SK-N-SH (cell line): ENCODE measurements at regions not wholly inside any gene's neighbourhood (a gene's known extent, or its start where the extent isn't known, plus 50 kb on each side); places are given as distances from the start of the nearest gene placed in this dataset.

ENCODE experiments used
- CTCF ChIA-PET: fragments of 300-600, 350-600 bp; formaldehyde crosslinking; extraction: SDS; loops from one replicate; lab custom pipeline; 2021; lab: Yijun Ruan, JAX
- POLR2A ChIA-PET: fragments of 350-600 bp; sonication (Branson Sonifier 250); formaldehyde crosslinking; extraction: SDS; loops from one replicate; lab custom pipeline; 2020; ENCODE audit warnings: antibody characterized with exemption, inconsistent platforms; lab: Yijun Ruan, JAX
- DNase-seq: peaks from one replicate; pipeline ENCODE4 v3.0.0; 2012
- H2AFZ ChIP-seq: fragments of 200-600 bp; sonication (generic); 2 replicates; pipeline ENCODE4 v1.8.1; 2016; ENCODE audit warnings: antibody characterized with exemption, mild to moderate bottlenecking, low read depth
- H3F3A ChIP-seq: fragments of 200-600 bp; sonication (generic); replicated peaks from 2 replicates; pipeline ENCODE3; 2016; ENCODE audit warnings: antibody characterized with exemption, mild to moderate bottlenecking; ENCODE audit not compliant: insufficient read depth
- H3K27ac ChIP-seq, 2 experiments: fragments of 200-500 bp in 1 of 2; fragments of 200-600 bp in 1 of 2; sonication (Bioruptor generic) in 1 of 2; sonication (generic), shearing (Covaris generic) in 1 of 2; 2 replicates each; pipeline versions ENCODE4 v1.5.1 to v1.6.1; 2014 to 2016; ENCODE audit warnings: low read depth in 2 of 2, inconsistent platforms in 1 of 2, low read length in 1 of 2, mild to moderate bottlenecking in 1 of 2, mixed read lengths in 1 of 2
- H3K27me3 ChIP-seq: fragments of 200-600 bp; sonication (generic), shearing (Covaris generic); 2 replicates; pipeline ENCODE4 v1.6.1; 2016; ENCODE audit warnings: mixed run types; ENCODE audit not compliant: insufficient read depth
- H3K36me3 ChIP-seq, 2 experiments: fragments of 200-500 bp in 1 of 2; fragments of 200-600 bp in 1 of 2; sonication (Bioruptor generic) in 1 of 2; sonication (generic) in 1 of 2; replicated peaks in 1 of 2; 2 replicates each; pipeline versions ENCODE3 to v1.5.1; 2014 to 2016; ENCODE audit warnings: low read length in 1 of 2, mild to moderate bottlenecking in 1 of 2; ENCODE audit not compliant: insufficient read depth in 2 of 2, control insufficient read depth in 1 of 2
- H3K4me1 ChIP-seq, 2 experiments: fragments of 200-500 bp in 1 of 2; fragments of 200-600 bp in 1 of 2; sonication (Bioruptor generic) in 1 of 2; sonication (generic), shearing (Covaris generic) in 1 of 2; 2 replicates each; pipeline versions ENCODE4 v1.5.1 to v1.6.1; 2014 to 2016; ENCODE audit warnings: low read depth in 1 of 2, low read length in 1 of 2, mixed run types in 1 of 2; ENCODE audit not compliant: insufficient read depth in 2 of 2, control insufficient read depth in 1 of 2
- H3K4me2 ChIP-seq: fragments of 200-600 bp; sonication (generic), shearing (Covaris generic); 2 replicates; pipeline ENCODE4 v1.6.1; 2017; ENCODE audit warnings: mixed run types
- H3K4me3 ChIP-seq, 2 experiments: fragments of 200-500 bp in 1 of 2; fragments of 200-600 bp in 1 of 2; sonication (Bioruptor generic) in 1 of 2; sonication (generic), shearing (Covaris generic) in 1 of 2; 2 replicates each; pipeline versions ENCODE4 v1.5.1 to v1.8.1; 2014 to 2016; ENCODE audit warnings: low read depth in 2 of 2, inconsistent platforms in 1 of 2, low read length in 1 of 2, mild to moderate bottlenecking in 1 of 2, mixed read lengths in 1 of 2, moderate library complexity in 1 of 2
- H3K79me2 ChIP-seq: fragments of 200-600 bp; sonication (generic); 2 replicates; pipeline ENCODE4 v1.8.1; 2017; ENCODE audit warnings: mild to moderate bottlenecking; ENCODE audit not compliant: insufficient read depth
- H3K9ac ChIP-seq: fragments of 200-600 bp; sonication (generic); 2 replicates; pipeline ENCODE4 v1.6.1; 2017; ENCODE audit warnings: mixed run types
- H3K9me2 ChIP-seq: fragments of 200-600 bp; sonication (generic); 2 replicates; pipeline ENCODE4 v1.6.1; 2017; ENCODE audit warnings: mixed run types
- H3K9me3 ChIP-seq: fragments of 200-600 bp; sonication (generic); 2 replicates; pipeline ENCODE4 v1.6.1; 2017; ENCODE audit warnings: mixed run types, mild to moderate bottlenecking, moderate library complexity
- H4K20me1 ChIP-seq: fragments of 200-600 bp; sonication (generic); 2 replicates; pipeline ENCODE4 v1.6.1; 2017; ENCODE audit warnings: mild to moderate bottlenecking, mixed run types; ENCODE audit not compliant: insufficient read depth
- ELF1 ChIP-seq: IDR thresholded peaks from 2 replicates; pipeline ENCODE4 v1.4.0; 2012
- EP300 ChIP-seq, 2 experiments: IDR thresholded peaks; 2 replicates each; pipeline versions ENCODE4 v1.4.0 to v1.6.1; 2012; ENCODE audit warnings: borderline replicate concordance in 1 of 2, low read depth in 1 of 2, low read length in 1 of 2
- EZH2phosphoT487 ChIP-seq: fragments of 200-600 bp; sonication (generic); IDR thresholded peaks from 2 replicates; pipeline ENCODE4 v1.6.1; 2017; ENCODE audit warnings: low read depth, mixed run types, mild to moderate bottlenecking, antibody characterized with exemption, moderate library complexity, borderline replicate concordance
- FOXM1 ChIP-seq: IDR thresholded peaks from 2 replicates; pipeline ENCODE4 v1.4.0; 2012; ENCODE audit warnings: low read depth, mild to moderate bottlenecking
- JUND ChIP-seq: IDR thresholded peaks from 2 replicates; pipeline ENCODE4 v1.4.0; 2012
- MXI1 ChIP-seq: IDR thresholded peaks from 2 replicates; pipeline ENCODE4 v1.6.1; 2012; ENCODE audit warnings: mild to moderate bottlenecking, low read depth, low read length, improper control_type of control experiment
- NFIC ChIP-seq: IDR thresholded peaks from 2 replicates; pipeline ENCODE4 v1.4.0; 2012; ENCODE audit warnings: borderline replicate concordance
- POLR2AphosphoS5 ChIP-seq: IDR thresholded peaks from 2 replicates; pipeline ENCODE4 v1.6.1; 2012; ENCODE audit warnings: low read depth, low read length
- RAD21 ChIP-seq: IDR thresholded peaks from 2 replicates; pipeline ENCODE4 v1.6.1; 2012; ENCODE audit warnings: mild to moderate bottlenecking, low read length
- RCOR1 ChIP-seq: fragments of 150-350 bp; IDR thresholded peaks from 2 replicates; pipeline ENCODE4 v1.6.1; 2017; ENCODE audit warnings: antibody characterized with exemption, low read length
- RXRA ChIP-seq: IDR thresholded peaks from 2 replicates; pipeline ENCODE4 v1.4.0; 2012; ENCODE audit warnings: low read depth, mild to moderate bottlenecking, borderline replicate concordance
- SIN3A ChIP-seq: IDR thresholded peaks from 2 replicates; pipeline ENCODE4 v1.6.1; 2012; ENCODE audit warnings: low read depth, mild to moderate bottlenecking, low read length, moderate library complexity, borderline replicate concordance
- WGBS: methylation state at CpG from one replicate; pipeline ENCODE4 v1.1.6; 2017; ENCODE audit warnings: low lambda C conversion rate; 5-methylcytosine and 5-hydroxymethylcytosine counted together
- TF ChIP-seq, protein P1 (sequence below): fragments of 200-600 bp; sonication (generic); IDR thresholded peaks from 2 replicates; pipeline ENCODE4 v1.6.1; 2017; ENCODE audit warnings: antibody characterized with exemption, mild to moderate bottlenecking, moderate library complexity
- TF ChIP-seq, protein P2 (sequence below): IDR thresholded peaks from 2 replicates; pipeline ENCODE4 v1.4.0; 2012; ENCODE audit warnings: low read depth

DNA sequence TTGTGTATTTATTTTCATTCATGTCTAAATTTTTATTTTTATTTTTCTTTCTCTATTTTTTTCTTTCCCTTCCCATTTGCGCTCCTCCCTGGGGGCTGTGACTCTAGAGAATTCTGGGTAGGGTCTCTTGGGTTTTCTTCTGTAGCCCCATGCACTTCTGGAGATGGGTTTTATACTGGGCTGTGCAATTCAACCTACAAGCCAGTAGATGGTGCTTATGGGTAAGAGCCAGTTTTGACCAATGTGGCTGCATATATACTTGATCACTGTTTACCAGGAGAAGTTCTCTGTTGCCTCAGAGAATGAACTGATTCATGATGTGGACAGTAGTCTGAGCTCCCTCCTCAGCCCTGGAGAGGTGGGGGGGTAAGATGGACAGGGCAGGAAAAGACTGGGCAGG, 614.6 kb downstream of the PCDH19 start:
- H3K36me3 ChIP-seq: no peaks in the 10 kb centered on the region
- no peaks in the 10 kb centered on the region for H3F3A ChIP-seq
- no peaks in the 10 kb centered on the region for H3K9me2 ChIP-seq
- no peak overlapping the region for H3K4me2 ChIP-seq
- no peaks in the 10 kb centered on the region for H4K20me1 ChIP-seq
- no peak overlapping the region for H3K27ac ChIP-seq
- DNase-seq: no peak
- 5% methylated on average over 1 of the region's 1 CpG for WGBS
- no peak overlapping the region for H3K9ac ChIP-seq
- H3K79me2 ChIP-seq: no peaks in the 10 kb centered on the region
- POLR2A ChIA-PET: no interaction called here
- TF ChIP-seq MXI1: no peak
- TF ChIP-seq, protein P1, sequence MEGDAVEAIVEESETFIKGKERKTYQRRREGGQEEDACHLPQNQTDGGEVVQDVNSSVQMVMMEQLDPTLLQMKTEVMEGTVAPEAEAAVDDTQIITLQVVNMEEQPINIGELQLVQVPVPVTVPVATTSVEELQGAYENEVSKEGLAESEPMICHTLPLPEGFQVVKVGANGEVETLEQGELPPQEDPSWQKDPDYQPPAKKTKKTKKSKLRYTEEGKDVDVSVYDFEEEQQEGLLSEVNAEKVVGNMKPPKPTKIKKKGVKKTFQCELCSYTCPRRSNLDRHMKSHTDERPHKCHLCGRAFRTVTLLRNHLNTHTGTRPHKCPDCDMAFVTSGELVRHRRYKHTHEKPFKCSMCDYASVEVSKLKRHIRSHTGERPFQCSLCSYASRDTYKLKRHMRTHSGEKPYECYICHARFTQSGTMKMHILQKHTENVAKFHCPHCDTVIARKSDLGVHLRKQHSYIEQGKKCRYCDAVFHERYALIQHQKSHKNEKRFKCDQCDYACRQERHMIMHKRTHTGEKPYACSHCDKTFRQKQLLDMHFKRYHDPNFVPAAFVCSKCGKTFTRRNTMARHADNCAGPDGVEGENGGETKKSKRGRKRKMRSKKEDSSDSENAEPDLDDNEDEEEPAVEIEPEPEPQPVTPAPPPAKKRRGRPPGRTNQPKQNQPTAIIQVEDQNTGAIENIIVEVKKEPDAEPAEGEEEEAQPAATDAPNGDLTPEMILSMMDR: 0 out of 2 replicates have a peak, but pooled peaks have one; percentile 14
- TF ChIP-seq, all 33 proteins: peak for 1
- CTCF ChIA-PET: no interaction called here
- Histone ChIP-seq H2AFZ (no peak overlapping the region), H3K9me3 (no peaks in the 10 kb centered on the region; the same call in 1 of the 2 replicates), H3K4me1 (no peaks in the 10 kb centered on the region), H3K27me3 (no peaks in the 10 kb centered on the region), H3K4me3 (no peak overlapping the region)

DNA sequence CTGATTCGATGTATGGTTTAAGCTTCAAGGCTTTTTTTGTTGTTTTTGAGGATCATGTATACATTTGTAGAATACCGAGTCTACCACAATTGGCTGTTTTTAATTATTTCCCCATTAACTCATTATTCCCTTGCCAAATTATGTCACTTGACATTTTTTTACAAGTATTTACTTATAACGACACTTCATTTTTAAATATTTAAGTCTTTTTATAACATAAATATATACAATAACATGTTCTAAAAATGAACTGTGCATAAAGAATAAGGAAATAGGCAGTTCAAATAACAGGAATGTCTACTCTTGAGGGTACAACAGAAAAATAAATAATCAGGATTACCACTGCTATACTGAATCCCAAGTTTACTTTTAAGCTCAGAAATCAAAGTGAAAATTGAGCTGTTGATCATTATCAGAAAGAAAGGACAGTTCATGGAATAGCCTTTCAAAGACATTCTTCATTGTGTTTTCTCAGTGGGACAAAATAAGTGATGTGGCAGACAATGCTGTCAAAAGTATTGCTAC, 627.5 kb downstream of the PCDH19 start:
- no peaks in the 10 kb centered on the region for H4K20me1 ChIP-seq
- H3K4me3 ChIP-seq: no peak overlapping the region
- no peaks in the 10 kb centered on the region for H3F3A ChIP-seq
- ChIA-PET CTCF (interaction anchor here (0.6 kb wide), 1 partner anchor 119 kb away, joined by 3 read pairs; no protein-coding TSS in a partner anchor), POLR2A (no interaction called here)
- no peaks in the 10 kb centered on the region for H3K9me2 ChIP-seq
- H3K79me2 ChIP-seq: no peaks in the 10 kb centered on the region
- TF ChIP-seq EZH2phosphoT487: no peak
- no peak for TF ChIP-seq FOXM1
- no peak for TF ChIP-seq RAD21
- TF ChIP-seq, protein P1: no peak
- no peak for TF ChIP-seq SIN3A
- no peak for TF ChIP-seq ELF1
- TF ChIP-seq RXRA: no peak
- TF ChIP-seq, protein P2, sequence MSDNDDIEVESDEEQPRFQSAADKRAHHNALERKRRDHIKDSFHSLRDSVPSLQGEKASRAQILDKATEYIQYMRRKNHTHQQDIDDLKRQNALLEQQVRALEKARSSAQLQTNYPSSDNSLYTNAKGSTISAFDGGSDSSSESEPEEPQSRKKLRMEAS: no peak
- TF ChIP-seq EP300 (IDR thresholded peaks at IDR 0.05; ENCODE audit: borderline replicate concordance in 1 of 2, low read depth in 1 of 2, low read length in 1 of 2): no peak
- TF ChIP-seq POLR2AphosphoS5: no peak
- no peak for TF ChIP-seq NFIC
- TF ChIP-seq RCOR1: no peak
- TF ChIP-seq JUND: no peak
- no peaks in the 10 kb centered on the region for H3K27me3 ChIP-seq
- H3K36me3 ChIP-seq: no peaks in the 10 kb centered on the region
- no peak overlapping the region for H3K27ac ChIP-seq
- no peaks in the 10 kb centered on the region for H3K4me1 ChIP-seq
- no peaks in the 10 kb centered on the region; the same call in 1 of the 2 replicates for H3K9me3 ChIP-seq
- no peak overlapping the region for H2AFZ ChIP-seq
- no peak overlapping the region for H3K4me2 ChIP-seq
- 16% methylated on average over 3 of the region's 3 CpGs for WGBS
- DNase-seq: no peak
- H3K9ac ChIP-seq: no peak overlapping the region
